ENCODE measurements at regions not wholly inside any gene's neighbourhood (a gene's known extent, or its start where the extent isn't known, plus 50 kb on each side); places are given as distances from the start of the nearest gene placed in this dataset.

DNA sequence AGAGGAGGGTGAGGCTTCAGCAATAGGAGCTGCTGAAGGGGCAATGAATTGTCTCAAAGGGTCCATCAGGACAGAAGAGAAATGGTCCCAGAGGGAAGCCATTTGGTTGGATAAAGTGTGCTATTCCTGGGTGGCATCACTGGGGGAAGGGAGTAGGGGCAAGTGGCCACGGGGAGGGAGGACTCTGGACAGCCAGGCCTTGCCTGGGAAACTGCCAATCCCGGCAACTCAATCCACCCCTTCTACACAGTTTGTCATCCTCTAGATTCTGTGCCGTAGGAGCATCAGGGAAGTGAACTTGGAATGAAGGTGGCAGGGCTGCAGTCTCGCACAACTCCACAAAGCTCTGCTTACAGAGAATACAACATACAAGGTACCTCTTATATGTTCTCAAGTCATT, 59.5 kb upstream of the RIPOR2 start:
- TF ChIP-seq, protein P1, sequence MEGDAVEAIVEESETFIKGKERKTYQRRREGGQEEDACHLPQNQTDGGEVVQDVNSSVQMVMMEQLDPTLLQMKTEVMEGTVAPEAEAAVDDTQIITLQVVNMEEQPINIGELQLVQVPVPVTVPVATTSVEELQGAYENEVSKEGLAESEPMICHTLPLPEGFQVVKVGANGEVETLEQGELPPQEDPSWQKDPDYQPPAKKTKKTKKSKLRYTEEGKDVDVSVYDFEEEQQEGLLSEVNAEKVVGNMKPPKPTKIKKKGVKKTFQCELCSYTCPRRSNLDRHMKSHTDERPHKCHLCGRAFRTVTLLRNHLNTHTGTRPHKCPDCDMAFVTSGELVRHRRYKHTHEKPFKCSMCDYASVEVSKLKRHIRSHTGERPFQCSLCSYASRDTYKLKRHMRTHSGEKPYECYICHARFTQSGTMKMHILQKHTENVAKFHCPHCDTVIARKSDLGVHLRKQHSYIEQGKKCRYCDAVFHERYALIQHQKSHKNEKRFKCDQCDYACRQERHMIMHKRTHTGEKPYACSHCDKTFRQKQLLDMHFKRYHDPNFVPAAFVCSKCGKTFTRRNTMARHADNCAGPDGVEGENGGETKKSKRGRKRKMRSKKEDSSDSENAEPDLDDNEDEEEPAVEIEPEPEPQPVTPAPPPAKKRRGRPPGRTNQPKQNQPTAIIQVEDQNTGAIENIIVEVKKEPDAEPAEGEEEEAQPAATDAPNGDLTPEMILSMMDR (IDR thresholded peaks at IDR 0.05), result no peak
- Mint-ChIP-seq H3K36me3 (ENCODE audit: low read depth) (no peaks in the 10 kb centered on the region), H3K4me1 (ENCODE audit: low read depth) (peaks cover 93% of the 10 kb centered on the region), H3K4me3 (no peak overlapping the region), H3K27me3 (no peaks in the 10 kb centered on the region), H3K27ac (peak overlapping the region; percentile 84), H3K9me3 (no peaks in the 10 kb centered on the region)
- ATAC-seq (ENCODE audit: poor library complexity), result no peak
- POLR2A ChIA-PET, result interaction anchor here (0.7 to 8.0 kb wide), 4 partner anchors 23 to 155 kb away, joined by 3 to 395 read pairs (median 4); partner anchors contain the start of gene RIPOR2
- Histone ChIP-seq H3K27ac (ENCODE audit: low read depth in 1 of 2, low read length in 2 of 2) (no peak overlapping the region), H3K9me3 (ENCODE audit: control insufficient read depth in 1 of 2, insufficient read depth in 1 of 2, low read length in 2 of 2) (peaks cover 0 to 7% of the 10 kb centered on the region in 2 experiments), H3K27me3 (ENCODE audit: control insufficient read depth in 1 of 2, insufficient read depth in 2 of 2, low read length in 2 of 2) (no peaks in the 10 kb centered on the region), H3K4me1 (ENCODE audit: insufficient read depth, low read length) (peaks cover 47% of the 10 kb centered on the region), H3K36me3 (ENCODE audit: insufficient read depth, low read length) (peaks cover 4% of the 10 kb centered on the region), H3K4me3 (ENCODE audit: low read length) (no peak overlapping the region)
- intact Hi-C loops (cut with DNase I, micrococcal nuclease), result loop anchor here in 1 of 2 experiments (2.0 kb wide), 1 partner anchor 146 kb away; no protein-coding TSS in a partner anchor
- no peak for DNase-seq
- CTCF ChIA-PET, result interaction anchor here (0.8 to 9.4 kb wide), 5 partner anchors 23 to 139 kb away, joined by 5 to 180 read pairs (median 9); partner anchors contain the start of gene RIPOR2

GRCh38 chr6:24996269-24996836, 60.6 kb upstream of the RIPOR2 start:
- Histone ChIP-seq H3K4me3 (ENCODE audit: low read length) (no peak overlapping the region), H3K27ac (ENCODE audit: low read depth in 1 of 2, low read length in 2 of 2) (no peak overlapping the region), H3K36me3 (ENCODE audit: insufficient read depth, low read length) (peaks cover 4% of the 10 kb centered on the region), H3K4me1 (ENCODE audit: insufficient read depth, low read length) (peaks cover 45% of the 10 kb centered on the region), H3K9me3 (ENCODE audit: control insufficient read depth in 1 of 2, insufficient read depth in 1 of 2, low read length in 2 of 2) (peaks cover 0 to 7% of the 10 kb centered on the region in 2 experiments), H3K27me3 (ENCODE audit: control insufficient read depth in 1 of 2, insufficient read depth in 2 of 2, low read length in 2 of 2) (no peaks in the 10 kb centered on the region)
- peaks cover 87% of the 10 kb centered on the region for H3K4me1 Mint-ChIP-seq (ENCODE audit: low read depth)
- ATAC-seq (ENCODE audit: poor library complexity), result no peak
- no peaks in the 10 kb centered on the region for H3K36me3 Mint-ChIP-seq (ENCODE audit: low read depth)
- TF ChIP-seq, protein P1 (IDR thresholded peaks at IDR 0.05), result no peak
- ChIA-PET CTCF (interaction anchor here (1.5 to 9.4 kb wide), 2 partner anchors 60 to 142 kb away, joined by 3 to 180 read pairs; partner anchors contain the start of gene RIPOR2), POLR2A (interaction anchor here (1.0 to 8.0 kb wide), 3 partner anchors 45 to 113 kb away, joined by 3 to 395 read pairs (median 3); partner anchors contain the start of gene RIPOR2)
- no peaks in the 10 kb centered on the region for H3K9me3 Mint-ChIP-seq
- H3K27ac Mint-ChIP-seq, result peak overlapping the region; percentile 62
- no peak for DNase-seq
- peak overlapping the region; percentile 34 for H3K4me3 Mint-ChIP-seq
- no peaks in the 10 kb centered on the region for H3K27me3 Mint-ChIP-seq
- intact Hi-C loops (cut with DNase I, micrococcal nuclease), result no loop called here

DNA sequence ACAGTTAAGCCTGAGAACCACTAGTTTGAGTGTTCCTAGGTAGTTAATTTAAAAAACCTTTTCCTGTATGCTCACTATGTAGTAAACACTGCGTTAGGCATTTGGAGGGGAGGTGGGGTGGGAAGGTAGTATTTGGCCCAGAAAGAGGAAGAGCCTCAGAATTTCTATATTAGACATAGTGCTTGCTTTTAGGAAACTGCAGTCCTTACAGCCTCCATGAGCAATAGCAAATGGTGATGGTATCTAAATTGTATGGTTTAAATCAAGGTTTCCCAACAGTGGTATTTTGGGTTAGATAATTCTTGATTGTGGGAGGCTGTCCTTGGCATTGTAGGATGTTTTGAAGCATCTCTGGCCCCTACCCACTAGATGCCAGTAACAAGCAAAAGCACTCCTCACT, 61.5 kb upstream of the RIPOR2 start:
- Mint-ChIP-seq H3K4me1 (ENCODE audit: low read depth) (peaks cover 78% of the 10 kb centered on the region), H3K27me3 (no peaks in the 10 kb centered on the region), H3K27ac (peak overlapping the region; percentile 62), H3K9me3 (no peaks in the 10 kb centered on the region), H3K4me3 (no peak overlapping the region), H3K36me3 (ENCODE audit: low read depth) (no peaks in the 10 kb centered on the region)
- no peaks in the 10 kb centered on the region for H3K27me3 ChIP-seq (ENCODE audit: control insufficient read depth in 1 of 2, insufficient read depth in 2 of 2, low read length in 2 of 2)
- intact Hi-C loops (cut with DNase I, micrococcal nuclease), result no loop called here
- no peak overlapping the region for H3K27ac ChIP-seq (ENCODE audit: low read depth in 1 of 2, low read length in 2 of 2)
- H3K4me1 ChIP-seq (ENCODE audit: insufficient read depth, low read length), result peaks cover 36% of the 10 kb centered on the region
- ChIA-PET CTCF (interaction anchor here (1.5 to 9.4 kb wide), 3 partner anchors 61 to 143 kb away, joined by 3 to 180 read pairs (median 8); partner anchors contain the start of gene RIPOR2), POLR2A (interaction anchor here (1.1 to 1.8 kb wide), 2 partner anchors 21 to 114 kb away, joined by 3 to 6 read pairs; no protein-coding TSS in a partner anchor)
- TF ChIP-seq, protein P1 (IDR thresholded peaks at IDR 0.05), result no peak
- H3K4me3 ChIP-seq (ENCODE audit: low read length), result no peak overlapping the region
- ATAC-seq (ENCODE audit: poor library complexity), result peak; percentile 46
- no peak for DNase-seq
- H3K9me3 ChIP-seq (ENCODE audit: control insufficient read depth in 1 of 2, insufficient read depth in 1 of 2, low read length in 2 of 2), result peaks cover 0 to 7% of the 10 kb centered on the region in 2 experiments
- peaks cover 4% of the 10 kb centered on the region for H3K36me3 ChIP-seq (ENCODE audit: insufficient read depth, low read length)

All from CD4-positive, alpha-beta T cell (primary cell).